Spleen (tissue), 11 donors: ENCODE measurements at regions not wholly inside any gene's neighbourhood (a gene's known extent, or its start where the extent isn't known, plus 50 kb on each side); places are given as distances from the start of the nearest gene placed in this dataset.

ENCODE experiments used
- DNase-seq: peaks from one replicate; pipeline ENCODE4 v3.0.0-alpha.2; 2020
- H3K27ac ChIP-seq, 8 donors: fragments of 200-600 bp; sonication (generic) in 7 of 8; 1 replicate in 4 of 8; 2 replicates in 4 of 8; pipeline versions ENCODE4 v1.5.0 to v1.8.0; 2016 to 2021; ENCODE audit warnings: inconsistent platforms in 4 of 8, mild to moderate bottlenecking in 4 of 8, moderate library complexity in 1 of 8
- H3K27me3 ChIP-seq, 7 donors: fragments of 200-600 bp; sonication (generic) in 6 of 7; replicated peaks in 1 of 7; 1 replicate in 4 of 7; 2 replicates in 3 of 7; pipeline versions ENCODE4 v1.5.0 to v1.8.0; 2016 to 2021; ENCODE audit warnings: inconsistent platforms in 3 of 7, mild to moderate bottlenecking in 1 of 7
- H3K36me3 ChIP-seq, 6 donors: fragments of 200-600 bp; sonication (generic) in 5 of 6; 1 replicate in 4 of 6; 2 replicates in 2 of 6; pipeline versions ENCODE4 v1.5.0 to v1.8.0; 2016 to 2021; ENCODE audit warnings: inconsistent platforms in 2 of 6
- H3K4me1 ChIP-seq, 6 donors: fragments of 200-600 bp; sonication (generic) in 5 of 6; 1 replicate in 3 of 6; 2 replicates in 3 of 6; pipeline versions ENCODE4 v1.5.0 to v1.8.0; 2016 to 2021; ENCODE audit warnings: inconsistent platforms in 3 of 6
- H3K4me3 ChIP-seq, 8 donors: fragments of 200-600 bp; sonication (generic) in 7 of 8; 1 replicate in 4 of 8; 2 replicates in 4 of 8; pipeline versions ENCODE4 v1.5.0 to v1.8.0; 2016 to 2021; ENCODE audit warnings: inconsistent platforms in 4 of 8, mild to moderate bottlenecking in 4 of 8, moderate library complexity in 2 of 8
- H3K9me3 ChIP-seq, 8 donors: fragments of 200-600 bp; sonication (generic) in 7 of 8; 1 replicate in 4 of 8; 2 replicates in 4 of 8; pipeline versions ENCODE4 v1.5.0 to v1.8.0; 2016 to 2021; ENCODE audit warnings: inconsistent platforms in 4 of 8
- CTCF ChIP-seq, 11 experiments: fragments of 200-600 bp in 7 of 11; fragments of 450-650 bp in 4 of 11; sonication (generic) in 4 of 11; IDR thresholded peaks in 8 of 11; conservative IDR thresholded peaks in 3 of 11; 1 replicate in 7 of 11; 2 replicates in 4 of 11; pipeline versions ENCODE4 v1.4.0 to v1.8.0; 2016 to 2021; ENCODE audit warnings: antibody characterized with exemption in 11 of 11, inconsistent platforms in 4 of 11, mild to moderate bottlenecking in 1 of 11
- POLR2A ChIP-seq, 3 donors: fragments of 450-650 bp; IDR thresholded peaks; one replicate each; pipeline ENCODE4 v1.5.1; 2017; ENCODE audit warnings: antibody characterized with exemption in 3 of 3, mild to moderate bottlenecking in 1 of 3
- POLR2AphosphoS5 ChIP-seq, 3 donors: sonication (generic); formaldehyde crosslinking; IDR thresholded peaks; one replicate each; pipeline ENCODE4 v1.5.1; 2017; ENCODE audit warnings: antibody characterized with exemption in 3 of 3
- WGBS, 5 donors: extraction: QIAGEN DNeasy Blood & Tissue Kit in 3 of 5; methylation state at CpG; one replicate each; pipeline versions ENCODE4 v1.1.5 to v1.1.7; 2013 to 2018; 5-methylcytosine and 5-hydroxymethylcytosine counted together
- intact Hi-C: fragments of 100-400 bp; cut with DNase I; formaldehyde crosslinking; loops from one replicate; pipeline ENCODE4 v1.15.0; 2023; ENCODE audit warnings: low total_unique reads
- donor health status: healthy with polysubstance abuse.
- donor health status: DM: no; HTN: no; CAD: no; lungs with moderate emphysema.
- donor health status: DM: no; HTN: no; CAD: no.
- donor health status: Bipolar disorder and iron deficiency.
- donor health status: healthy.
- donor health status: DM: no; HTN: no; CAD: no.
- donor health status: DM: yes; HTN: yes; CAD: no.

GRCh38 chr14:38867561-38868150, 235.4 kb downstream of the SEC23A start:
- 37 to 40% (median 38%) methylated on average over 5 of the region's 5 CpGs for WGBS, 5 donors
- peaks cover 0 to 15% (median 0%) of the 10 kb centered on the region in 6 donors for H3K4me1 ChIP-seq
- H3K27me3 ChIP-seq, result no peaks in the 10 kb centered on the region
- no peak overlapping the region for H3K4me3 ChIP-seq
- peaks cover 0 to 21% (median 8%) of the 10 kb centered on the region in 8 donors for H3K9me3 ChIP-seq
- DNase-seq, result no peak
- intact Hi-C loops, result loop anchor here (5.0 to 10.0 kb wide), 2 partner anchors 143 to 965 kb away; no protein-coding TSS in a partner anchor
- TF ChIP-seq POLR2AphosphoS5 (IDR thresholded peaks at IDR 0.05) (no peak), CTCF (IDR thresholded peaks at IDR 0.05 in 8 of 11, conservative IDR thresholded peaks at IDR 0.05 in 3 of 11) (peak; percentile 7 to 85 (median 70)), POLR2A (IDR thresholded peaks at IDR 0.05) (no peak)
- peak overlapping the region in 1 of 8 donors; percentile 11 for H3K27ac ChIP-seq
- H3K36me3 ChIP-seq, result no peaks in the 10 kb centered on the region

DNA sequence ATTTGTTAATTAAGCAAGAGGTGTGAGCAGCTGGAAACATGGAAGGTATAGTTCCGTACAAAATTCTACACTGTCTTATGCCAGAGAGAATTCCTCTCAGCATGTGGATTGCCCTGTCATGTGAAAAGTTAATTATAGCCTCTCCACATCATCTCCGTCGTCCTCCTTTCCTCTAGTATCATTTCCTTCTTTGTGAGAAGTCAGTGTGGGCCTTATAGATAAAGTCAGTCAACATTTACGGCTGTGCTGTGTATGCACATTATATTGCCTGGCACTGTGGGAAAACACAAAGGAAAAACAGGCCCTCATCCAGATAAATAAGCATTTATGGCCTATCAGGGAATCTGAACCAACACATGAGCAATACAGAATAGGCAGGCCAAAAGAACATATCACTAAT, 236.6 kb downstream of the SEC23A start:
- H3K36me3 ChIP-seq, result no peaks in the 10 kb centered on the region

DNA sequence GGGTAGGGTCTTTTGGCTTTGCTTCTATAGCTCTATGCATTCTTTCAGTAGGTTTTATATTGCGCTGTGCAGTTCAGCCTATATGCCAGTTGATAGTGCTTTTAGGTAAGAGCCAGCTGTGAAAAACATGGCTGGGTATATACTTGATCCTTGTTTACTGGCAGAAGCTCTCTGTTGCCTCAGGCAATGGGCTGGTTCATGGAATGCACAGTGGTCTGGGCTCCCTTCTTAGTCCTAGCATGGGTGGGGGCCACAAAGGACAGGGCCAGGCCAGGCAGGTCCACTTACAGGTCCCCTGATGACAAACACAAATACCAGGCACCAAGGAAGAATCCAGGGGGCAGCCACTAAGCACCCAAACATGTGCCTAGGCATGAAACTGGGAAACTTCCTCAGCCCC, 240.7 kb downstream of the SEC23A start:
- H3K27ac ChIP-seq, result no peak overlapping the region
- no peak for DNase-seq
- no peak overlapping the region for H3K4me3 ChIP-seq
- H3K9me3 ChIP-seq, result peaks cover 0 to 21% (median 8%) of the 10 kb centered on the region in 8 donors
- H3K27me3 ChIP-seq, result no peaks in the 10 kb centered on the region
- intact Hi-C loops, result loop anchor here (10.0 kb wide), 1 partner anchor 138 kb away; no protein-coding TSS in a partner anchor
- peaks cover 0 to 8% (median 0%) of the 10 kb centered on the region in 6 donors for H3K4me1 ChIP-seq
- TF ChIP-seq POLR2A (IDR thresholded peaks at IDR 0.05) (no peak), CTCF (IDR thresholded peaks at IDR 0.05 in 8 of 11, conservative IDR thresholded peaks at IDR 0.05 in 3 of 11) (no peak)
- H3K36me3 ChIP-seq, result no peaks in the 10 kb centered on the region
- WGBS, 5 donors, result 94 to 100% (median 98%) methylated on average over 1 of the region's 1 CpG

More for the DNA sequence above, 236.6 kb downstream of the SEC23A start:
- Histone ChIP-seq H3K27me3 (no peaks in the 10 kb centered on the region), H3K4me3 (no peak overlapping the region), H3K27ac (peak overlapping the region in 1 of 8 donors; percentile 11), H3K4me1 (peaks cover 0 to 15% (median 0%) of the 10 kb centered on the region in 6 donors), H3K9me3 (peaks cover 0 to 21% (median 8%) of the 10 kb centered on the region in 8 donors)
- WGBS, 5 donors, result 49 to 64% (median 59%) methylated on average over 4 of the region's 4 CpGs
- intact Hi-C loops, result loop anchor here (5.0 to 10.0 kb wide), 2 partner anchors 142 to 964 kb away; no protein-coding TSS in a partner anchor
- no peak for DNase-seq
- TF ChIP-seq CTCF (IDR thresholded peaks at IDR 0.05 in 8 of 11, conservative IDR thresholded peaks at IDR 0.05 in 3 of 11) (no peak), POLR2A (IDR thresholded peaks at IDR 0.05) (no peak), POLR2AphosphoS5 (IDR thresholded peaks at IDR 0.05) (no peak)

- WGBS, 5 donors, result 92 to 100% (median 95%) methylated on average over 1 of the region's 1 CpG
- intact Hi-C loops, result loop anchor here (10.0 kb wide), 1 partner anchor 136 kb away; no protein-coding TSS in a partner anchor
- Histone ChIP-seq H3K27ac (no peak overlapping the region), H3K36me3 (no peaks in the 10 kb centered on the region), H3K4me1 (no peaks in the 10 kb centered on the region), H3K27me3 (no peaks in the 10 kb centered on the region), H3K4me3 (no peak overlapping the region), H3K9me3 (peaks cover 0 to 26% (median 12%) of the 10 kb centered on the region in 8 donors)
- DNase-seq, result no peak
- TF ChIP-seq CTCF (IDR thresholded peaks at IDR 0.05 in 8 of 11, conservative IDR thresholded peaks at IDR 0.05 in 3 of 11), result no peak
- no peak for TF ChIP-seq POLR2AphosphoS5 (IDR thresholded peaks at IDR 0.05)
- no peak for TF ChIP-seq POLR2A (IDR thresholded peaks at IDR 0.05)
Observed at GRCh38 chr14:38860530-38860929, 242.5 kb downstream of the SEC23A start.
